GM23338 (cell line): ENCODE measurements at regions not wholly inside any gene's neighbourhood (a gene's known extent, or its start where the extent isn't known, plus 50 kb on each side); places are given as distances from the start of the nearest gene placed in this dataset.

ENCODE experiments used
- ATAC-seq: fragments of 200-7000 bp; cut with Tn5 transposase; 3 replicates; pipeline ENCODE4 v1.9.1; 2020
- DNase-seq: peaks from one replicate; pipeline ENCODE4 v3.0.0-alpha.2; 2015; ENCODE audit warnings: low spot score
- H2AFZ ChIP-seq: fragments of 200-600 bp; sonication (generic); 2 replicates; pipeline ENCODE4 v1.8.0; 2016; ENCODE audit warnings: antibody characterized with exemption, mild to moderate bottlenecking, moderate library complexity
- H3F3A ChIP-seq: fragments of 200-600 bp; sonication (generic); replicated peaks from 2 replicates; pipeline ENCODE4 v1.8.0; 2017; ENCODE audit warnings: antibody characterized with exemption, mixed run types, low read depth
- H3K27ac ChIP-seq: fragments of 200-600 bp; sonication (generic); 2 replicates; pipeline ENCODE4 v1.6.1; 2016; ENCODE audit warnings: low read depth
- H3K27me3 ChIP-seq: fragments of 200-600 bp; sonication (generic); 2 replicates; pipeline ENCODE4 v1.8.0; 2016; ENCODE audit warnings: mild to moderate bottlenecking, mixed run types, moderate library complexity; ENCODE audit not compliant: insufficient read depth
- H3K36me3 ChIP-seq: fragments of 200-600 bp; sonication (generic); 2 replicates; pipeline ENCODE4 v1.8.0; 2016; ENCODE audit warnings: mild to moderate bottlenecking; ENCODE audit not compliant: insufficient read depth
- H3K4me1 ChIP-seq: fragments of 200-600 bp; sonication (generic); 2 replicates; pipeline ENCODE4 v1.8.0; 2016; ENCODE audit warnings: mild to moderate bottlenecking, moderate library complexity; ENCODE audit not compliant: insufficient read depth
- H3K4me2 ChIP-seq: fragments of 200-600 bp; sonication (generic); 2 replicates; pipeline ENCODE4 v1.7.1; 2017; ENCODE audit warnings: mixed run types
- H3K4me3 ChIP-seq: fragments of 200-600 bp; sonication (generic); 2 replicates; pipeline ENCODE4 v1.6.1; 2016; ENCODE audit warnings: mixed run types
- H3K79me2 ChIP-seq: fragments of 200-600 bp; sonication (generic); replicated peaks from 2 replicates; pipeline ENCODE4 v1.8.0; 2017; ENCODE audit warnings: mild to moderate bottlenecking; ENCODE audit not compliant: insufficient read depth
- H3K9me2 ChIP-seq: fragments of 200-600 bp; sonication (generic); 2 replicates; pipeline ENCODE4 v1.8.0; 2017; ENCODE audit not compliant: insufficient read depth
- H4K20me1 ChIP-seq: fragments of 200-600 bp; sonication (generic); replicated peaks from 2 replicates; pipeline ENCODE4 v1.8.0; 2017; ENCODE audit warnings: mild to moderate bottlenecking; ENCODE audit not compliant: insufficient read depth
- H3K27ac Mint-ChIP-seq: 2 replicates; pipeline ENCODE4 v1.8.0; 2020; ENCODE audit warnings: inconsistent platforms, mild to moderate bottlenecking, moderate library complexity, mixed read lengths
- H3K27me3 Mint-ChIP-seq: 3 replicates; pipeline ENCODE4 v1.8.0; 2022; ENCODE audit warnings: low read depth, mild to moderate bottlenecking, moderate library complexity, mixed read lengths, inconsistent platforms; ENCODE audit not compliant: insufficient read depth, poor library complexity
- H3K36me3 Mint-ChIP-seq: 3 replicates; pipeline ENCODE4 v1.8.0; 2021; ENCODE audit warnings: low read depth, mild to moderate bottlenecking, inconsistent platforms, moderate library complexity, mixed read lengths
- H3K4me1 Mint-ChIP-seq: 3 replicates; pipeline ENCODE4 v1.8.0; 2020; ENCODE audit warnings: mild to moderate bottlenecking, inconsistent platforms, mixed read lengths
- H3K4me3 Mint-ChIP-seq: 3 replicates; pipeline ENCODE4 v1.8.0; 2021; ENCODE audit warnings: moderate library complexity, mild to moderate bottlenecking, inconsistent platforms, mixed read lengths
- H3K9me3 Mint-ChIP-seq: 3 replicates; pipeline ENCODE4 v1.8.0; 2020; ENCODE audit warnings: moderate library complexity, mild to moderate bottlenecking, inconsistent platforms, mixed read lengths
- CREB1 ChIP-seq: fragments of 250-450 bp; sonication (Bioruptor Pico); IDR thresholded peaks from 2 replicates; pipeline ENCODE4 v1.5.0; 2020; ENCODE audit warnings: low read depth, mild to moderate bottlenecking, moderate library complexity
- EZH2phosphoT487 ChIP-seq: fragments of 200-600 bp; sonication (generic); IDR thresholded peaks from one replicate; pipeline ENCODE4 v1.8.1; 2018; ENCODE audit warnings: antibody characterized with exemption; ENCODE audit not compliant: unreplicated experiment
- NANOG ChIP-seq: IDR thresholded peaks from 2 replicates; pipeline ENCODE4 v1.6.1; 2016; ENCODE audit warnings: antibody characterized with exemption, borderline replicate concordance
- POLR2AphosphoS5 ChIP-seq: IDR thresholded peaks from 2 replicates; pipeline ENCODE4 v1.6.1; 2016; ENCODE audit warnings: antibody characterized with exemption, low read depth
- STAT1 ChIP-seq: IDR thresholded peaks from one replicate; pipeline ENCODE4 v1.6.1; 2016; ENCODE audit warnings: antibody characterized with exemption; ENCODE audit not compliant: unreplicated experiment
- ZNF331 ChIP-seq: fragments of 250-450 bp; sonication (Bioruptor Pico); IDR thresholded peaks from 2 replicates; pipeline ENCODE4 v1.5.0; 2020; ENCODE audit warnings: low read depth, mild to moderate bottlenecking, moderate library complexity
- ZNF462 ChIP-seq: fragments of 250-450 bp; sonication (Bioruptor Pico); IDR thresholded peaks from 2 replicates; pipeline ENCODE4 v1.5.0; 2020; ENCODE audit warnings: mild to moderate bottlenecking, moderate library complexity
- TF ChIP-seq, protein P1 (sequence below): IDR thresholded peaks from one replicate; pipeline ENCODE4 v1.6.1; 2018; ENCODE audit warnings: antibody characterized with exemption; ENCODE audit not compliant: unreplicated experiment

DNA sequence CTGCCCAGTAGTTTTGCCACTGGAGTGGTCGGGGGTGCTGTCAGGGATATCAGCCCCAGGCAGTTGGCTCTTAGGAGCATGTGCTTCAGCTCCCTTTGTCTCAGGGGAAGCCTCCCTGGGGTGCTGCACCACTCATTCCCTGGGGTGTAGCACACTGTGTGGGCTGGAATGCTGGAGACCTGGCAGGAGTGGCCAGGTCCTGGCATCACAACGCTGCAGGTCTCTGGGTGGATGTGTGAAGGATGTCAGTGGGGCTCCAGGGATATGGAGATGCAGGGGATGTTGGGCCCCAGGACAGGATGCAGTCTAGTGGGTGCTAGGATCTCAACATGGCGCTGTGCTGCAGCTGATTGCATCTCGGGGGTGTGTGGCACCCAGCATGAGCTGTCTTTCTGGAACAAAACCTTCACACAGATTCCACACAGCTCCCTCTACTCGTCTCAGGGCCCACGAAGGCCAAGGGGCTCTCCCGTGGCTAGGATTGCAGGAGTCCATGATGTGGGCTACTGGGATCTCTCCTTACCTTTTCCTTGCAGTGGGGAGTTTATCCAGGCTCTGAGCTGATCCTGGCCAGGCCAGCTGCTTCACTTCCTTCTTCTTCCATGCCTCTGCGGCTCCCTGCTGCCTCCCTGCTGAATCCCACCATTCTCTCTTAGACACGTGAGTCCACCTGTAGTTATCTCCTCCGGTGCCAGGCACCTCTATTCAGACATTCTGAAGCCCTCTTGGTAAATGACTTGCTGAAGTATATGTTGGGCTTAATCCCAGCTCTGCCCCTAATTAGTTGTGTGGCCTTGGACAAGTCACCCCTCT, 295.1 kb downstream of the RPS24 start (continued):
- TF ChIP-seq ZNF462 (CRISPR knock-in tag) (no peak), CREB1 (CRISPR knock-in tag) (no peak), POLR2AphosphoS5 (no peak), NANOG (no peak), ZNF331 (no peak), STAT1 (no peak), EZH2phosphoT487 (no peak)

DNA sequence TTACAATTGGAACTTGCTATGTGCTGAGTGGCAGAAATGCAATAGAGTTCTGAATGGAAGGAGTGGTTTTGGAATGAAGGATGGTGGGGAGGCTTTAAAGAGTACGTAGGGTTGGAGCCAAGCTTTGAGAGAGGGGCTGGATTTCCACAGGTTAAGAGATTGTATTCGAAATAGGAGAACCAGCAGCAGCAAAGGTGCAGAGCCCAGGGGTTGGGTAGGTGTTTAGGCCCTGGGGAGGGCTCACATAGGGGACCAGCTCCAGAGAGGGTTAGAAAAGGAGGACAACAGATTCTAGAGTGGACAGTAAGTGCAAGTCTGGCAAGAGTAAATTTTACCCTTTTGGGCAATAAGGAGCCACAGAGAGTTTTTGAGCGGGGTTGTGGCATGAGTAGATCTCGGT, 297.2 kb downstream of the RPS24 start:
- no peaks in the 10 kb centered on the region for H3K79me2 ChIP-seq
- H3K9me2 ChIP-seq, result no peaks in the 10 kb centered on the region
- 0 out of 2 replicates have a peak, but pooled peaks cover 6% of the 10 kb centered on the region for H3K36me3 ChIP-seq
- H3K27me3 Mint-ChIP-seq, result no peaks in the 10 kb centered on the region
- no peak overlapping the region for H3K4me3 Mint-ChIP-seq
- H2AFZ ChIP-seq, result no peak overlapping the region
- no peaks in the 10 kb centered on the region for H3F3A ChIP-seq
- no peak overlapping the region for H3K27ac ChIP-seq
- H3K27me3 ChIP-seq, result no peaks in the 10 kb centered on the region
- H3K4me3 ChIP-seq, result no peak overlapping the region
- ATAC-seq (no peak), DNase-seq (no peak)
- H4K20me1 ChIP-seq, result no peaks in the 10 kb centered on the region
- peaks cover 18% of the 10 kb centered on the region for H3K9me3 Mint-ChIP-seq
- no peak overlapping the region for H3K27ac Mint-ChIP-seq
- H3K4me2 ChIP-seq, result no peak overlapping the region
- H3K4me1 ChIP-seq, result no peaks in the 10 kb centered on the region
- peaks cover 10% of the 10 kb centered on the region for H3K4me1 Mint-ChIP-seq
- H3K36me3 Mint-ChIP-seq, result peaks cover 11% of the 10 kb centered on the region
- TF ChIP-seq, protein P1, sequence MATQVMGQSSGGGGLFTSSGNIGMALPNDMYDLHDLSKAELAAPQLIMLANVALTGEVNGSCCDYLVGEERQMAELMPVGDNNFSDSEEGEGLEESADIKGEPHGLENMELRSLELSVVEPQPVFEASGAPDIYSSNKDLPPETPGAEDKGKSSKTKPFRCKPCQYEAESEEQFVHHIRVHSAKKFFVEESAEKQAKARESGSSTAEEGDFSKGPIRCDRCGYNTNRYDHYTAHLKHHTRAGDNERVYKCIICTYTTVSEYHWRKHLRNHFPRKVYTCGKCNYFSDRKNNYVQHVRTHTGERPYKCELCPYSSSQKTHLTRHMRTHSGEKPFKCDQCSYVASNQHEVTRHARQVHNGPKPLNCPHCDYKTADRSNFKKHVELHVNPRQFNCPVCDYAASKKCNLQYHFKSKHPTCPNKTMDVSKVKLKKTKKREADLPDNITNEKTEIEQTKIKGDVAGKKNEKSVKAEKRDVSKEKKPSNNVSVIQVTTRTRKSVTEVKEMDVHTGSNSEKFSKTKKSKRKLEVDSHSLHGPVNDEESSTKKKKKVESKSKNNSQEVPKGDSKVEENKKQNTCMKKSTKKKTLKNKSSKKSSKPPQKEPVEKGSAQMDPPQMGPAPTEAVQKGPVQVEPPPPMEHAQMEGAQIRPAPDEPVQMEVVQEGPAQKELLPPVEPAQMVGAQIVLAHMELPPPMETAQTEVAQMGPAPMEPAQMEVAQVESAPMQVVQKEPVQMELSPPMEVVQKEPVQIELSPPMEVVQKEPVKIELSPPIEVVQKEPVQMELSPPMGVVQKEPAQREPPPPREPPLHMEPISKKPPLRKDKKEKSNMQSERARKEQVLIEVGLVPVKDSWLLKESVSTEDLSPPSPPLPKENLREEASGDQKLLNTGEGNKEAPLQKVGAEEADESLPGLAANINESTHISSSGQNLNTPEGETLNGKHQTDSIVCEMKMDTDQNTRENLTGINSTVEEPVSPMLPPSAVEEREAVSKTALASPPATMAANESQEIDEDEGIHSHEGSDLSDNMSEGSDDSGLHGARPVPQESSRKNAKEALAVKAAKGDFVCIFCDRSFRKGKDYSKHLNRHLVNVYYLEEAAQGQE, result no peak
